Activated naive CD4-positive, alpha-beta T cell treated with Interleukin-2 at 50 U/mL for 16 hours (primary cell): ENCODE measurements at regions not wholly inside any gene's neighbourhood (a gene's known extent, or its start where the extent isn't known, plus 50 kb on each side); places are given as distances from the start of the nearest gene placed in this dataset.
"Not testable (repeated sequence)": the region's sequence is repeated elsewhere in the genome, so short reads cannot be mapped to it uniquely, and the experiment has no call there.

Experiments used
- DNase-seq: peaks from one replicate; pipeline ENCODE4 v3.0.0-alpha.2; 2020

GRCh38 chr12:13431041-13431440 lies 234.5 kb downstream of the EMP1 start:
- no peak for DNase-seq

GRCh38 chr12:13428538-13429265 lies 232.2 kb downstream of the EMP1 start:
- DNase-seq = no peak

GRCh38 chr12:13425766-13426165 lies 229.2 kb downstream of the EMP1 start:
- DNase-seq = no peak

GRCh38 chr12:13422291-13422690 lies 225.8 kb downstream of the EMP1 start:
- DNase-seq = no peak

GRCh38 chr12:13417516-13417915 lies 221.0 kb downstream of the EMP1 start:
- no peak for DNase-seq

- no peak for DNase-seq
Measured at GRCh38 chr12:13411287-13411686, 214.8 kb downstream of the EMP1 start.

GRCh38 chr12:13405961-13406703 lies 209.6 kb downstream of the EMP1 start:
- DNase-seq = no peak

- no peak for DNase-seq
Measured at GRCh38 chr12:13404631-13405473, 208.3 kb downstream of the EMP1 start.

- no peak for DNase-seq
Measured at GRCh38 chr12:13404111-13404628, 207.6 kb downstream of the EMP1 start.

- DNase-seq = not testable (repeated sequence)
Measured at GRCh38 chr12:13391375-13391774, 194.8 kb downstream of the EMP1 start.

- DNase-seq = no peak
Measured at GRCh38 chr12:13390918-13391317, 194.4 kb downstream of the EMP1 start.

- no peak for DNase-seq
Measured at GRCh38 chr12:13390381-13390861, 193.9 kb downstream of the EMP1 start.

- no peak for DNase-seq
Measured at GRCh38 chr12:13387101-13387500, 190.6 kb downstream of the EMP1 start.

- DNase-seq = no peak
Measured at GRCh38 chr12:13386323-13387039, 190.0 kb downstream of the EMP1 start.

GRCh38 chr12:13383379-13383778 lies 186.9 kb downstream of the EMP1 start:
- no peak for DNase-seq

GRCh38 chr12:13380297-13380696 lies 183.8 kb downstream of the EMP1 start:
- DNase-seq = no peak

GRCh38 chr12:13379531-13380188 lies 183.1 kb downstream of the EMP1 start:
- DNase-seq = no peak

- no peak for DNase-seq
Measured at GRCh38 chr12:13377698-13378097, 181.2 kb downstream of the EMP1 start.

- DNase-seq = no peak
Measured at GRCh38 chr12:13376610-13377373, 180.3 kb downstream of the EMP1 start.

- no peak for DNase-seq
Measured at GRCh38 chr12:13375583-13376345, 179.2 kb downstream of the EMP1 start.
